ENCODE measurements at regions not wholly inside any gene's neighbourhood (a gene's known extent, or its start where the extent isn't known, plus 50 kb on each side); places are given as distances from the start of the nearest gene placed in this dataset.
"Not testable (repeated sequence)": the region's sequence is repeated elsewhere in the genome, so short reads cannot be mapped to it uniquely, and the experiment has no call there.

DNA sequence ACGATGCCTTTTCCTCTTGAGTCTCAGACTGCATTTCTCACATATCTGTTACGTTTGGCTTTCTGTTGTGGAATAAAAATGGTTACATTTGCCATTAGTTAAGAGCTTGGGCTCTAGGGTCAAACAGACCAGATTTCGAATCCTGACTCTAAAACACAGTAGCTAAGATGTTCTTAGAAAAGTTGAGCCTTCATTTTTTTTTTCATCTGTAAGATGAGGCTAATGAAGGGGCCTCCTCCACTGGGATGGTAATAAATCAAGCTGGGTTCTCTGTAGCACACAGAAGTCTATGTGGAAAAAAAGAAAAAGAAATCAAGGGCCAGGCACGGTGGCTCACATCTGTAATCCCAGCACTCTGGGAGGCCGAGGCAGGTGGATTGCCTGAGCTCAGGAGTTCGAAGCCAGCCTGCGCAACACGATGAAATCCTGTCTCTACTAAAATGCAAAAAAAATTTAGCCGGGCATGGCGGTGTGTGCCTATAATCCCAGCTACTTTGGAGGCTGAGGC lies 49.9 kb upstream of the CAPRIN1 start:
- no peak for DNase-seq

DNA sequence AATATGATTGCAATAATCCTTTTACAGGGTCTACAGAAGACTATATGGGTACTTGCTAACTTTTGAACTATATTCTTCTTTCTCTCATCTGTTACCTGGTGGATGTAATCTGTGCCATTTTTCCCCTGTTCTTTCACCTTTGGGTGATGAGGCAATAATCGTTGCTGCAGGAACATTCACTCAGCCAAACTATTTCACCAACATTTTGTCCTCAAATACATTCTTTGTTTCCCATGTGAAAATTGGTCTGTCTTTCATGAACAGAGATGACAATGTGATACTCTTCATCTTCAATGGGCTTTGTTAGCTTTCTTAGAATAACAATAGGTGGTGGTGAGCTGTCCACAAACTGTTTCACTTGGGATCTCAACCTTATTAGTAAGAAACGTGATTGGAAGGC lies 52.1 kb upstream of the CAPRIN1 start:
- no peak for DNase-seq

- DNase-seq: no peak
These were observed 53.8 kb upstream of the CAPRIN1 start for GRCh38 chr11:33997584-33998251.

DNA sequence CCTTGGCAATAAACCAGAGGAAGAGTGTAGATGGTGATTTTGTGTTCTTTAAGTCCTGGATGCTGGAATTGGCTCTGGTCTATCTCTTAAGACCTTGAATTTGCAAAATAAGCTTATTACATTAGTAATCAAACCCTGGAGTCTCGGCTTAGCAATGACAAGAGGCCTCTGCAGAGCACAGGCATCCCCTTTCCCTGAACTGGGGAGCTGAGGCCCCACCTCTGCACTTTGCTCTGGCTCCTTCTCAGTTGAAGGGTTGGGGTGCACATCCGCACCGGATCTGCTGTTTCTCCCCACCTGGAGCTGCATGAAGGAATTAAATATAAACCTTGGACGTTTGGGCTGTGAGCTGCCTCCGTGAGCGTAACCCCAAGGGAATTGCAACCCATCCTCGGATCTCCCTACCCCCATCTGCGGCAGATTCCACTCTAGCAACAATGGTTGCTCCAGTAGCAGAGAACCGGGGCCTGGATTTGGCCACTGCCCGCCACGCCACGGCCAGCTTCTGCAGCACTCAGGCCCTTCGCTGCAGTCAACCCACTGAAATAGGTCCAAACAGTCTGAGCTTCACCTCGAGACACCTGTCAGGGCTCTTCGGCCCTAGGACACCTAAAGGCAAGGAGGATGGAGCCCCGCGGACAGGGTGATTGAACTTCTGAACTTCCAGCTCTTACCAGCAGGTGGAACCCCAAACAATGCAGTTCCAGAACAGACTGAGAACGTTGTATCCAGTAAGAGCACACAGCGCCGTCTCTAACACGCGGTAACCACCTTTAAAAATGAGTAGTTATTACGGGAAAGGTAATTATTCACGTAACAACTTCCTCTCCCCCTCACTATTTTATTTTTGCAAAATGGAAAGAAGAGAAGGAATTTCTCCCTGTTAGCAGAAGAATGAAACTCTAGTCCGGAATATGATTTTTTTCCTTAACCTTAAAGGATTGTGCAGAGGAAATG lies 54.8 kb upstream of the CAPRIN1 start:
- peak; percentile 53 for DNase-seq

- no peak for DNase-seq
These were observed 56.6 kb upstream of the CAPRIN1 start for GRCh38 chr11:33994937-33995336.

- DNase-seq: not testable (repeated sequence)
These were observed 60.4 kb upstream of the CAPRIN1 start for GRCh38 chr11:33991136-33991535.

- DNase-seq: not testable (repeated sequence)
These were observed 61.4 kb upstream of the CAPRIN1 start for GRCh38 chr11:33990131-33990530.

GRCh38 chr11:33989461-33989860 lies 62.1 kb upstream of the CAPRIN1 start:
- DNase-seq: no peak

- DNase-seq: no peak
These were observed 62.8 kb upstream of the CAPRIN1 start for GRCh38 chr11:33988586-33989370.

- peak; percentile 53 for DNase-seq
These were observed 63.5 kb upstream of the CAPRIN1 start for GRCh38 chr11:33987975-33988580.

GRCh38 chr11:33987545-33987944 lies 64.0 kb upstream of the CAPRIN1 start:
- no peak for DNase-seq

DNA sequence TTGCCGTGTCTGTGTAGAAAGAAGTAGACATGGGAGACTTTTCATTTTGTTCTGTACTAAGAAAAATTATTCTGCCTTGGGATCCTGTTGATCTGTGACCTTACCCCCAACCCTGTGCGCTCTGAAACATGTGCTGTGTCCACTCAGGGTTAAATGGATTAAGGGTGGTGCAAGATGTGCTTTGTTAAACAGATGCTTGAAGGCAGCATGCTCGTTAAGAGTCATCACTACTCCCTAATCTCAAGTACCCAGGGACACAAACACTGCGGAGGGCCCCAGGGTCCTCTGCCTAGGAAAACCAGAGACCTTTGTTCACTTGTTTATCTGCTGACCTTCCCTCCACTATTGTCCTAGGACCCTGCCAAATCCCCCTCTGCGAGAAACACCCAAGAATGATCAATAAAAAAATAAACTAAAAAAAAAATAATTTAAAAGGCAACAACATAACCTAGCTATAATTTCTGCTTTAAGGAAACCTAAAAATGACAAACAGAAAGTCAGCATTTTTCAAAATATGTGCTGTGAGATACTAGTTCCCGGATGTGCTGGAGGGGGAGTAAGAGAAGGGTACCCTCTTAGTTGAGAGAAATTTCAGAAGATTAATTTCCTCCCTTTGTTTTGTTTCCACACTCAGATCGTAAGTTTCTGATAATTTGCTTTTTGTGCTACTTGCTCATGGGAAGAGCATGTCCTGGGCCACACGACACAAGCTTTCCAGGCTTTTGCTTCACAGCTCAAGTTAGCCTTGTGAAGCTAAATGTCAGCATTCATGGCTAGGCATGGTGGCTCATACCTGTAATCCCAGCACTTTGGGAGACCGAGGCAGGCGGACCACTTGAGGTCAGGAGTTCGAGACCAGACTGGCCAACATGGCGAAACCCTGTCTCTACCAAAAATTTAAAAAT lies 64.7 kb upstream of the CAPRIN1 start:
- not testable (repeated sequence) for DNase-seq

DNA sequence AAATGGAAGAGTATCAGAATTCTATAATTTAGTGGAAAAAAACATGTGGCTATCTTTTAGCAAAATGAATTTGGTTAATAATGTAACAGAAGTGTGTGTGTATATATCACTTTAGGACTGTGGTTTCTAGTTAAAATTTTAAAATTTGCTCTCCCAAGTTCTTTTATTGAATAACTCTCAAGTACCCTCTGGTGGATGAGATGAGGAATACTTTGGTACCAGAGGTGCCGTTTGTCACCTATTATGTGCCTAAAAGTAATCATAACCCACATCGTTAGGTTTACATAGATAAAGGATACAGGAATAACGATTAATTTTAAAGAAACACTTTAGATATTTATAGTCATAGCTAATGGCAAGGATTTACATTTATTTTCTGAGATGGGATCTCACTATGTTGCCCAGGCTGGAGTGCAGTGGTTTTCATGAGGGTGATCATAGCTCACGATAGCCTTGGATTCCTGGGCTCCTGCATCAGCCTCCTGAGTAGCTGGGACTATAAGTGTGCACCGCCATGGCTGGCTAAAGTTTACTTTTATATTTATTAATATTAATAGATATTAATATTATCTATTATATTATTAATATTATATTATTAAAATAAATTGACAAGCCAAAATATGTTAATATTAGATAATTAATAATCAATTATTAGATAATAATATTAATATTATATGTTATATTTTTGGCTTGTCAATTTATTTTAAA lies 66.7 kb upstream of the CAPRIN1 start:
- DNase-seq: no peak

DNA sequence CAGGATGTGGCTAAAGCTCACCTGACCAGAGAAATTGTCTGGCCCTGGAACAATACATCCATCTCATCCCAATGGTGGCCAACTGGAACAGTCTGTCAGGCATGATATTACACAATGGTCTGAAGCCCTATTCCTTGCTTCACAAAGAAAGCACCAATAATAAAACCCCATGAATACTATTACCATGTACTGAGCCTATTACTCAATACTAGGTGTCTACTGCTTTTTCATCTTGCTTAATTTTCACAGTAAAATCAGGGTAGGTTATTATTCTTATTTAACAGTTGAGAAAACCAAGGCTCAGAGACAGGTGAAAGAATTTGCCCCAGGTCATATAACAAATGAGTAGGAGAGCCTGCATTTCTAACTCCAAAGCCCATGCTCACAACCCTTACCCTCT lies 68.9 kb upstream of the CAPRIN1 start:
- no peak for DNase-seq

- peak; percentile 85 for DNase-seq
These were observed 70.6 kb upstream of the CAPRIN1 start for GRCh38 chr11:33980897-33981296.

- no peak for DNase-seq
These were observed 73.2 kb upstream of the CAPRIN1 start for GRCh38 chr11:33978376-33978775.

DNA sequence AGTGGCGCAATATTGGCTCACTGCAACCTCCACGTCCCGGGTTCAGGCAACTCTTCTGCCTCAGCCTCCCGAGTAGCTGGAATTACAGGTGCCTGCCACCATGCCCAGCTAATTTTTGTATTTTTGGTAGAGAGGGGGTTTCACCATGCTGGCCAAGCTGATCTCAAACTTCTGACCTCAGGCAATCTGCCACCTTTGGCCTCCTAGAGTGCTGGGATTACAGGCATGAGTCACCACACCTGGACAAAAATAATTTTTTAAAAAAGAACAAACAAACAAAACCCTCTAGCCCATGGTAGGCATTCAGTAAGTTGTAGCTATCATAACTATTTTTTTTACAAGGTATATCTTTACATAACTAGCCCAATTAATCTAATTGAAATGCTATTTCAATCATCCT lies 73.9 kb upstream of the CAPRIN1 start:
- DNase-seq: no peak

DNA sequence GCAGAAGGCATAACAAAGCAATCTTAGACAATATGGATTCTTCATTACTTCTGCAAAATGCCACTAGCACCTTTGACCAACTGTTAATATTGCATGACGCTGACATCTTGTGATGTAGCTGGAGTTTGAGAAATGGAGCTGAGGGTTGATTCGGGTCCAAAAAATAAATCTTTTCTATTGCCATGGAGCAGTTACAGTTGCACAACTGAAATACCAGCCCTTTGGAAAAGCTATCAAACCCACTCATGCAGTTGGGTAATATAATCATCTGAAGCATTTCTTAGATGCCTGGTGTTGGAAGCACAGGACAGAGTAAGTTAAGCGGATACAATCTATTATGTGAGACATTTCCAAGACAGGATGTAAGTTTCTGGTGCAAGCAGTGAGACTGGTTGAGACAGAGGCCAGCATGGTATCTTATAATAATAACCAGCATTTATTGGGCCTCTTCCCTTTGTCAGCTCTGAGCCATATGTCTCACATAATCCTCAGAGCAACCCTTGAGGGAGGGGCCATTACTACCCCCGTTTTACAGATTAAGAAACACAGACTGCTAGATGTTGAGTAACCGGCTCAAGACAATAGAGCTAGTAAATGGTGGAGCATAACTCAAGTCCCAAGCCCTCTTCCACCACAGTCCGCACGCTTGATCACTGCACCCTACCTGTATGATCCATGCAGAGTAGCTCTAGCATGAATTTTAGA lies 74.9 kb upstream of the CAPRIN1 start:
- no peak for DNase-seq

DNA sequence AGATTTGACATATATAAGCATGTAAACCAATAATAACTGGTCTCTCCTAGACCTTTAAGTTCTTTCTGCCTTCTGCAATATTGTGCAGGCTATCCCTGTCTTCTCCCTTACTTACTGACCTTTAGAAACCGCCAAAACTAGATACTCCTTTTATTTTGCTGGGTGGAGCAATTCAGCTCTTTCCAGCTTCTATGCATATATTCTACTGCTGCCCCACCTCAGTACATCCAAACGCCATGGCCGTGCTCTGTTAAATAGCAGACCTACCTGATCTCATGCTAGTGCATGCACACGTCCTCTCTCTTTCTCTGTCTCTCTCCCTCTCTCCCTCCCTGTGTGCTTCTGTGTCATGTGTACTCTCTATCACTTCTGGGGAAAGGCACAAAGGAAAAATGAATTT lies 76.7 kb upstream of the CAPRIN1 start:
- DNase-seq: no peak

- DNase-seq: not testable (repeated sequence)
These were observed 79.7 kb upstream of the LMO2 start for GRCh38 chr11:33971530-33971929.
